RCC 7860 (cell line): ENCODE measurements at regions not wholly inside any gene's neighbourhood (a gene's known extent, or its start where the extent isn't known, plus 50 kb on each side); places are given as distances from the start of the nearest gene placed in this dataset.
A peak's percentile ranks its signal among the peaks of the same experiment; 100 is the strongest.

Experiments used
- DNase-seq: peaks from one replicate; pipeline ENCODE4 v3.0.0-alpha.2; 2015; ENCODE audit warnings: low spot score
- FAIRE-seq: peaks from 2 replicates; lab custom pipeline; 2012; peaks lifted over from hg19 to GRCh38; lab: Jason Lieb, UNC

DNA sequence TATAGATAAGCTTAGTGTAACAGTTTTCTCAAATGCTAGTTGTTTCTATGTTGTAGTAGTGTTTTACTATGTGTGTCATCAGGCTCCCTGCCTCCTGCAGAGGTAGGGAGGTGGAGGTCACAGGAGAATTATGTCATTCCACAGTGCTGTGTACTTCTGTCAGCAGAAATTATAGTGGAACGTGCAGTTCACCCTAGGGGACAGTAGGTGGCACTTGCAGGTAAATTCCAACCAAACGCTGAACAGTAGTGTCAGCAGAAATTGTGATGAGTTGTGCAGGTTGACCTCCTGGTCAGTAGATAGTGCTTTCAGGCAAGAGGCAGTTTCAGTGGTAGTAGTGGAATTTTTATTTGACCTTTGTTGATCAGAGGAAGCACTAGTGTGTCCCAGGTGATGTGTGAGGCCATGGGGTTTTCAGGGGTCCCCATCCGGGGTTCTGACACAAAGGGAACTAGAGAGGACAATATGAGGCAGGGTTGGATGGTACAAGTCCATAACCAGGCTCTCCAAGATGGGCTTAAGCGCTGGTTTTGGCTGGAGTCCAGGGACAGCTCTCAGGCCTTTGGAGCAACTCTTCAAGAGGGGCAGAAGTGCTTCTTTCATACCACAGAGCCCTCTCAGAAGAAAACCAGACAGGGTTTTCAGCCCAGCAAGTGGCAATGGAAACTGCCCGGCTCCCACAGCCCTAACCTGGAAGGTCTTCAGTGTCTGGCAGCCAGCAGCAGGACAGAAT is 402.9 kb downstream of the CYLC2 start:
- DNase-seq (peak; percentile 64), FAIRE-seq (peak; percentile 39)

DNA sequence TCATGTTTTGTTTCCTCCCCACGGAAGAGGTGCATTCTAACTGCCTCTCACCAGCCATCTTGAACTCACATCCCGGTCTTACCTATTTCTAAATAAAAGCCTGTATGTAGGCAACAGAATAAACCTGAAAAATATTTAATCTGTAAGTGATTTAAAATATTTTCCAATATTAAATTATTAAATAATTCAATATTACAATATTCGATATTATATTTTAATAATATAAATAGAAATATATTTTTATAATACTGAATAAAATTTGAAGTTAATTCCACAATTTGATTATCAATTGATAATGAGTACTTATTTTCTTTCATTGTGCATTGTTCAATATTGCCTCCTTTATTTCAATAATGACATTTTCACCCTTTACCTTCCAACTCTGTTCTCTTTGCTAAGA is 404.4 kb downstream of the CYLC2 start:
- FAIRE-seq (peak; percentile 16), DNase-seq (no peak)

DNA sequence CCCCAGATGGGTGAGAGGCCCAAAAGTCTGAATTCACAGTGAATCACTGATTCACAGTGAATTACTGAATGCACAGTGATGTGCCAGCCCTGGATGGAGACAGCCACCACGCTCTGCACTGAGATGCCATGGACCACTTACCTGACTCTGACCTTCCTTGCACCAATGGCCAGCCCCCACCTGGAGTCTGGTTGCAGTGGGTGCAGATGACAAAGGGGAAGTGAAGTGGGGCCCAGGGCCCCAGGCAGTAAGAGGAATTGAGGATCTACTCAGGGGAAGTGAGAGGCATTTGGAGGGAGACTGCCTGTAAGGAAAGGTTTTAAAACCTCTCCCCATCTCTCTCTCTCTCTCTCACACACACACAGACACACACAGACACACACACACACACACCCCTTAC is 412.1 kb downstream of the CYLC2 start:
- FAIRE-seq (no peak), DNase-seq (no peak)

DNA sequence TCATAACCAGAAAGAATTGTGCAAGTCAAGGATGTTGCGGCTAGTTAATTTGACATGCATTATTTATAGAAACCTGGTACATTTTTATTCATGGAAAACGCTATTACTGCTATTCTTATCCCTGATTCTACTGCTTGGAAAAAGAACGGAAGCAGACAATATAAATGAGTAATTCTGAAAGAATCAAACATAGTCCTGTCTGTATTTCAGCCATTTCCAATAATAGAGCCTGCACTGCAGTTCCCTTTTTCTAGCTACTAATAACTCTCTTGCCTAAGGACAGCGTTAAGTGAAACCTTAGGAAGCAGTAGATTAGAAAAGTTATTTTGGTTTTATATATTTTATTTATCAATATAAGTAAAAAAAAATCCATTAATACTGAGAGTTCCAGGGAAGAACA is 414.9 kb downstream of the CYLC2 start:
- DNase-seq, result no peak
- FAIRE-seq, result no peak

DNA sequence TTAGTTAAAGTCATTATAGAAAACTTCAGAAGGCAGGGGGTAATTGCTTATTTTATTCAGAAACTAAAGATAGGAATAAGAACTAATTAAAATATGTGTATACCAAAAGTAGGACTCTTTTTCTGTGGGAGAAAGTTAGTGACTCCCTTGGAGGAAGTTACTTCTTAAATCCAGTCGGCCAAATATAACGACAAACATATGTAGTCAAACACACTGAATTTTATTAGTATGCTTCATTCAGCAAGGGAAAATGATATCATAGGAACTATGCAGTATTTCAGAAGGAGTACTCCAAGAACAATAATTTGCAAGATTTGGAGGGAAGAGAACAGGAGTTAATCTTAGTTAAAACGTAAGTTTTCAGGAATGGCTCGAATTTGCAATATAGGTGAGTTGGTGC is 432.6 kb downstream of the CYLC2 start:
- DNase-seq, result no peak
- FAIRE-seq, result no peak

DNA sequence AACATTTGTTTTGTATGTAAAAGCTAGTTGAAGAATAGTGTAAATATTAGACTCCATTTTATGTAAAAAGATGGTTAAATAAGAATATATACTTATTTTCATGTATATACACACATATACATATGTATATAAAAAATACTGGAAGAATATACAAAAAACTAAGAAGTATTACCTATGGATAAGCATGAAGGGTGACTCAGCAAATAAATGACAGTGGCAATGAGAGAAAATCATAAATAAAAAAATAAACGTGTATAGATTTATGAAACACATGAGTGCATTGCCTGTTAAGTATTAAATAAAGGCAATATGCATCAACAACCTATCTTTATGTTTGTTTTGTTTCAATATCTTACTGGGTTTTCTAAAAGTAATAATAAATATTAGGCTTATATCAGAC is 435.3 kb downstream of the CYLC2 start:
- FAIRE-seq (no peak), DNase-seq (no peak)

DNA sequence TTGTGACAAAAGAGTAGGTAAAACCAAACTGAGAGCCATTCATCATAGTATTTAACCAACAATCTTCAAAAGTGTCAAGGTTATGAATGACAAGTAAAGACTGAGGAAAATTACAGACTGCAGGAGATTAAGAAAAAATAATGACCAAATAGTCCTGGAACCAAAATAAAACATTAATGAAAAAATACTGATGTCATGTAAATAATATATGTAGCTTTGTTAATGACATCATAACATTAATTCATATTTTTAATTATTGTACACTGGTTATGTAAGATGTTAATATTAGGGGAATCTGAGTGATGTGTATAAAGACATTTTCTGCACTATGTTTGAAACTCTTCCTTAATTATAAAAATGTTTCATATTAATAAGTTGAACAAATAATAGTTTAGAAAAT is 436.7 kb downstream of the CYLC2 start:
- DNase-seq, result no peak
- FAIRE-seq, result no peak

DNA sequence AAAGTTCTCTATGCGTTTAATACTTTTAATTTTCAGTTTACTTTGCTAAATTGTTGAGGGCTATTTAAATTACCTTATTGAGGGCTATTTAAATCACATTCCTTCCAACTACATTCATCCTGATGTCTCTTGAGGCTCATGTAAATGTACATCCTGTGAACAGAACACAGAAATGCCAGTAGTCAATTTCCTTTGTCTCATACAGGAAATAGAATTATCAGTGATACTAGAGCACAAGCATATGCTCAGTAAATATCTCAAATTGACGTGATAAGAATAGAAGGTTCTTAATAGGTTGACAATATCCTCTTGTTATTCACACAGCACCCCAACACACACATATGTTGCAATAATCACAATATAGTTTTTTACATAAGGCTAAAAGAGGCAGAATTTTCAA is 449.0 kb downstream of the CYLC2 start:
- DNase-seq (no peak), FAIRE-seq (no peak)

DNA sequence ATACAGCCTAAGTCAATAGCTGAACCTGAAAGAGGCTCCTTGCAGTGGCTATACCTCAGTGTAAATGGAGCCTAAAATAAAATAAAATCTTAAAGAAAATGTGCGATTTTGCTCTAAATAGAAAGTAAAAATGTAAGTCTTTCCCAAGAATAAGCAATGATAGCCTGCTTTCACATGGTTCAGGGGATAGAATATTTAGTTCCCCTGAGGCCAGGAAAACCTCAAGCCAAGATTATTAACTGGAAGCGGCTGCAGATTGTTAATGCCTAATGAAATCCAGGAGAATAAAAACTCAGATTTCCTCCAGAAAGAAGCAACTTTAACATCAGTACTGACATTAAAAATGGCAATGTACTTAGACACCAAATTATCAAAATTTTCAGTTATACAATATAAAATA is 463.7 kb downstream of the CYLC2 start:
- FAIRE-seq, result no peak

DNA sequence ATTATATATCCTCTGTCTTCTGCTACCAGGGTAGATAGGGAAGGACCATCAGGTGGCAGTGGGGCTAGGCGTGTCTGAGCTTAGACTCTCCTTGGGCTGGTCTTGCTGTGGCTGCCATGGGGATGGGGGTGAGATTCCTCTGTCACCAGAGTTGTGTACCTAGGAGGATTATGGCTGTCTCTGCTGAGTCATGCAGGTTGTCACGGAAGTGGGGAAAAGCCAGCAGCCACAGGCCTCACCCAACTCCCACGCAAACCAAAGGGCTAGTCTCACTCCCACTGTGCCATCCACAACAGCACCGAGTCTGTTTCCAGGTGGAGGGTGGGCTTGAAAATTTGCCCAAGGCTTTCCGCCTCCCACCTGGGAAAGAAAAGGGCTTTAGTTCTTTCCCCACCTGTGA is 476.1 kb downstream of the CYLC2 start:
- FAIRE-seq, result no peak
- DNase-seq, result no peak

More for the DNA sequence above, 463.7 kb downstream of the CYLC2 start:
- no peak for DNase-seq

DNA sequence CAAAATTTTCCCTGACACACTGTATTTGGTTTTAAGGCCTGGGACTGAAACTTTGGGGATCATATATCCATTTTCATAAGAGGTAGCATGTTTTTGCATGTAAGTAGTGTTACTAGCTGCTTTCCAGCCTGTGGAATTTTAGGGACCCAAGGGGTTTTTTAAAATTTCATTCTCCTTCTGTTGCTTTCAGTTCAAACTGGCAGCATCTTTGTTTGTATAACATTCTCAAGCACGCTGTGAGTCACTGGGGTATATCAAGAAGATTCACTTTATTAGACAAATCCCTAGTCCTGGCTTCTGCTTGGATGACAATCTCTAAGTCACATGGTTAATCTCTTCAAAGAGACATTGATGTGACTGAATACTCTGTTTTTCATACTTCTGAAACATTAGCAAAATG is 479.0 kb downstream of the CYLC2 start:
- FAIRE-seq, result no peak
- DNase-seq, result no peak

DNA sequence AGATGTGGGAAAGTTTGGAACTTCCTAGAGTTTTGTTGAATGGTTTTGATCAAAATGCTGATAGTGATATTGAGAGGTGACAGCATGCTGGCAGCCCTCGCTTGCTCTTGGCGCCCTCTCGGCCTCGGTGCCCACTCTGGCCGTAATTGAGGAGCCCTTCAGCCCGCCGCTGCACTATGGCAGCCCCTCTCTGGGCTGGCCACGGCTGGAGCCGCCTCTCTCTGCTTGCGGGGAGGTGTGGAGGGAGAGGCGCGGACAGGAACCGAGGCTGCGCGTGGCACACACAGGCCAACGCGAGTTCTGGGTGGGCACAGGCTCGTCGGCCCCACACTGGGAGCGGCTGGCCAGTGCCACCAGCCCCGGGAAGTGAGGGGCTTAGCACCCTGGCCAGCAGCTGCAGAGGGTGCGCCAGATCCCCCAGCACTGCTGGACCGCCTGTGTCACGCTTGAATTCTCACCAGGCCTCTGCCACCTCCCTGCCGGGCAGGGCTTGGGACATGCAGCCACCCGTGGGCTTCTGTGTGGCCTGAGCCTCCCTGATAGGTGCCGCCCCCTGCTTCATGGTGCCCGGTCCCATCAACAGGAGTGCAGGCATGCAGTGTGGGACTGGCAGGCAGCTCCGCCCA is 488.5 kb downstream of the CYLC2 start:
- FAIRE-seq, result no peak
- DNase-seq, result no peak

DNA sequence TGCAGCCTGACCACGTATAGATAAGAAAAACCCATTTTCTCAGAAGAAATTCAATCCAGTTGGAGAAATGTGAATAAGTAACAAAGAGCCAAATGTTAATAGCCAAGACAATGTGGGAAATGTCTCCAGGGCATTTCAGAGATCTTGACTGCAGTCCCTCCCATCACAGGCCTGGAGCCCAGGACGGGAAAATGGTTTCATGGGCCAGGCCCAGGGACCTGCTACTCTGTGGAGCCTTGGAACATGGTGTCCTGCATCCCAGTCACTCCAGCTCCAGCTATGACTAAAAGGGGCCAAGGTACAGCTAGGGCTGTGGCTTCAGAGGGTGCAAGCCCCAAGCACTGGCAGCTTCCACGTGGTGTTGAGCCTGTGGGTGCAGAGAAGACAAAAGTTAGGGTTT is 490.0 kb downstream of the CYLC2 start:
- DNase-seq (no peak), FAIRE-seq (no peak)

DNA sequence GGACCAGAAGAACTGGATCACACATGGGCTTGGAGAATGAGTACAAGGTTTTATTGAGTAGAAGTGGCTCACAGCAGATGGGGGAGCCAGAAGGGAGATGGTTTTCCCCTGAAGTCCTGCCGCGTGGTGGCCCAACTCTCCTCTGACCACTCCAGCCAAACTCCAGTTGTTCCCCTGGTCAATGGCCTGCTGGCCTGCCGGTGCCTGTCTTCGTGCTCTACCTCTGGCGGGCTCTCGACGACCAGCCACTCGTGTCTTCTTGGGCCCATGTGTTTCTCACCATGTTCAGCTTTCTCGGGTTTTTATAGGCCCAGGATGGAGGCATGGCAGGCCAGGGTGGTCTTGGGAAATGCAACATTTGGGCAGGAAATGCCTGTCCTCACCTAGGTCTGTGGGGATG is 519.6 kb downstream of the CYLC2 start:
- no peak for FAIRE-seq

DNA sequence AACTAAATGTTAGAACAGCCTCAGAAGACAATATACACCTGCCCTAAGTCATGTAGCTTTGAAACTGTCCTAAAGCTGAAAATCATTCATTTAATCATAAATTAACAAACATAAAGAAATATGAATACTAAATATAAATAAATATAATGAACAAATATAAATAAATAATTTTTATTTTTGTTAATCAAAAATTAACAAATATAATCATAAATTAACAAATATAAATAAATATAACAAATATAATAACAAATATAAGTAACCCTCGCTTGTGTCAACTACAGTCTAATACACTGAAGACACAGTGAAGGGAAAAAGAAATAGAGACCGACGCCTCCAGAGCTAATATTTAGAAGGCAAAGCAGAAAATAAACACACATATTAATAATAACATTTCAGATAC is 527.3 kb downstream of the CYLC2 start:
- DNase-seq, result no peak
- FAIRE-seq, result peak; percentile 29

More for the DNA sequence above, 519.6 kb downstream of the CYLC2 start:
- DNase-seq, result no peak

DNA sequence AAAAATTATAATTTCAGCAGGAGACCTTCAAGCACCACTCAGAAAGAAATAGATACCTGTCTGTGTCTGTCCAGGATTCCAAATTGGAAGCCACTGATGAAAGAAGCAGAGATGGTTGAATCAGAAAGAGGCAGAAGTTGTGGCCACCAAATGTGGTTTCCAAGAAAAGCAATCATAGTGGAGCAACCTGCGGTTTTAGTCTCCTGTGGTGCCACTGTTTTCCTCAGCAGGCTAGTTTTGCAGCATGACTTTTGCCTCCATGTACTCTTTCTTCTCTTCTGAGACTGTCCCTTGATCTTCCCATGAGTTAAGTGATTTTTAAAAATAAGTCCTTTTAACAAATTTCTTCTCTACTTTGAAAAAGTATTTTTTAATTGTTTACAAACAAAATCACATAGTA is 535.8 kb downstream of the CYLC2 start:
- DNase-seq (no peak), FAIRE-seq (no peak)

DNA sequence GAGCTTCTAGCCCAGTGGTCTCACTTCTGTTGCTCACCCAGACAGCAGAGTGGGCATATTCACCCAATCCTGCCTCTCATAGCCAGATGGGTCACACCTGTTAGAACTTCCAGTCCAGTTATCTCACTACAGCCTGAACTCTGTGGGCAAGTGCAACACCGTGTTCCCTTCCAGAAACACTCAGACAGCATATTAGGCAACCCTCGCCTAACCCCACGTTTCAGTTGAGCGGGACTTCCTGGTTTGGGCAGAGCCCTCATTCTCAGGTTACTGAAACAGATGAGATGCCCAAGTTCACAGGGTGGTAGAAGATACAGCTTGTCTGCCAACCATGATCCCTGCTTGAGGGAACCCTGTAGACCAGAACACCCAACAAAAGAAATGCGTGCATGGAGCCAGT is 538.2 kb downstream of the CYLC2 start:
- DNase-seq, result no peak
- FAIRE-seq, result no peak

DNA sequence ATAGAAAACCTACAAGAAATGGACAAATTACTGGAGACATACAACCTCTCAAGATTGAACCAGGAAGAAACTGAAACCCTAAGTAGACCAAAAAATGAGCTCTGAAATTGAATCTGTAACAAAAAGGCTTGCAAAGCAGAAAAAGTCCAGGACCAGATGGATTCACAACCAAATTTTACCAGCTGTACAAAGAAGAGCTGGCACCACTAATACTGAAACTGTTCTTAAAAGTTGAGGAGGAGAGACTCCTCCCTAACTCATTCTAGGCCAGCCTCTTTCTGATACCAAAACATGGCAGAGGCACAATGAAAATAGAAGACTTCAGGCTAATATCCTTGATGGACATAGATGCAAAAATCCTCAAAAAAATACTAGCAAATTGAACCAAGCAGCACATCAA is 542.3 kb downstream of the CYLC2 start:
- FAIRE-seq (no peak), DNase-seq (no peak)

DNA sequence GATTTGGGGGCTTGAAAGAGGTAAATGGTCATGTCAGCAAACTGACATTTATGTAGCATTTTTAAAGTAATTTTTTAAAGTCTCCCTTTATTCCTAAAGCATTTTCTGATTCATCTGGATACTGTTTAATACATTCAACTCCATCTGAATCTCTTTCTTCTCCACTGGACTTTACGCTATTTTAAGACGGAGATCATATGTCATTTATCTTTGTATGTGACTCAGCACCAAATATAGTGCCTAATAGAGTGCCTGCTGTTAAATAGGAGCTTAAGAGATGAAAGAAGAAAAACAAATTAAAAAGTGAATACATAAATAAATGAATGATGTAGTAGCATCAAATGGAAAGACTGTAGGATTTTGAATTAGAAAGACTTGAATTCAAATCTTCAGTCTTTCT is 548.8 kb upstream of the SMC2 start:
- DNase-seq (no peak), FAIRE-seq (no peak)

DNA sequence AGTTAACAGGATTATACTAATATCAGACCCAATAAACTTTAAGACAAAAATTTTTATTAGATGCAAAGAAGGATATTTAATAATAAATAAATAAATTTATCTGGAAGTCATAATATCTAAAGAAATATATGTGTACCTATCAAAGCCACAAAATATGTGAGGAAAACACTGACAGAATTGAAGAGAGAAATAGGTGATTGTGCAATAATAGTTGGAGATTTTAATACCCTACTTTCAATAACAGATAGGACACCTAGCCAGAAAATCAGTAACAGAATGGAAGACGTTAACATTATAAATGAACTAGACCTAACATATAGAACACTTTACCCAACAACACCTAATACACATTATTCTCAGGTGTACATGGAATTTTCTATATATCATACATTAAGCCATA is 541.4 kb upstream of the SMC2 start:
- DNase-seq (no peak), FAIRE-seq (no peak)

DNA sequence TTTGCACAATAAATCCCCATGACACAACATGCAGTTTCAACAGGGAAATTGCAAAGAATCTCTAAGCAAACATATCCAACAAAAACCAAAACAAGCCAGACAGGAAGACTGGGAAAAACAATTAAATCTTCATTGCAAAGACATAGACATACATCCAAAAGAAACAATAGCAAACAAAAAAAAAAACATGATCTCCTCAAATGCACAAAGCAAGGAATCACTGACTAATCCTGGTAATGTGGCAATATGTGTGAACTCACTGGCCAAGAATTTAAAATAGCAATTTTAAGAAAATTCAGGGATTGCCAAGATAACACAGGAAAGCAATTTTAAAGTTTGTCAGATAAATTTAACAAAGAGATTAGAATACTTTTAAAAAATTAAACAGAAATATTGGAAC is 520.1 kb upstream of the SMC2 start:
- FAIRE-seq, result no peak

DNA sequence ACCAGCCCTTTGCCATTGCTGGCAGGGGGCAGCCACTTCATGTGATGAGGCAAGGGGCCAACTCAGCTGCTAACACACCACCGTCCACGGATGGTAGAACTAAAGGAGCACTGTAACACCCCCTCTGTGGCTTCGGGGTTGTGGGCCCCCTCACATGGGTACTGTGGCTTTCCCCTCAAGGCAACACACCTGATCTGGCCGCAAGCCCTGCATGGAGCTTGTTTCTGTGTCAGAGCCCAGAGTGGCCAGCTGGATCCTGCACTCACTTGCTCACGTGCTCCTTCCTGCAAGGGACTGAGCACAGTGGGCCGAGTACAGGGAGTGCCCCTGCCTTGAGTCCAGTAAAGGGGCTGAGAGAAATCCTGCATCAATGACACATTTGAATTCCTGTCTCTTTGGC is 507.4 kb upstream of the SMC2 start:
- DNase-seq, result no peak
- no peak for FAIRE-seq

More for the DNA sequence above, 520.1 kb upstream of the SMC2 start:
- DNase-seq, result no peak

DNA sequence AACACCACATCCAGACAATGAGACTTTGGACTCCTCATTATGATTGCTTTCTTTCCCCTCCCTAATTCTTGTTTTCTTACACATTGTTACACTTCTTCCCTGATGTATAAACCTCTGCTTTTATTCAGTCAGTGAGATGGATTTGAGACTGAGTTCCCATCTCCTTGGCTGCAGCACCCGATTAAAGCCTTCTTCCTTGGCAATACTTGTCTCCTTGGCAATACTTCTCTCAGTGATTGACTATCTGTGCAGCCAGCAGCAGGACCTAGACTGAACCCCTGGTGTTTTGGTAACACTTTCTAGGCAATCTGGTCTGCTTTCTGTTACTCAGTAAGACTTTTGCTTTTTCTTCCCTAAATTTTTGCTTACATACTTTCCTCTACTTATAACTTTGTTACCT is 492.8 kb upstream of the SMC2 start:
- FAIRE-seq, result no peak
- DNase-seq, result no peak
